ENCODE measurements at regions not wholly inside any gene's neighbourhood (a gene's known extent, or its start where the extent isn't known, plus 50 kb on each side); places are given as distances from the start of the nearest gene placed in this dataset.

DNA sequence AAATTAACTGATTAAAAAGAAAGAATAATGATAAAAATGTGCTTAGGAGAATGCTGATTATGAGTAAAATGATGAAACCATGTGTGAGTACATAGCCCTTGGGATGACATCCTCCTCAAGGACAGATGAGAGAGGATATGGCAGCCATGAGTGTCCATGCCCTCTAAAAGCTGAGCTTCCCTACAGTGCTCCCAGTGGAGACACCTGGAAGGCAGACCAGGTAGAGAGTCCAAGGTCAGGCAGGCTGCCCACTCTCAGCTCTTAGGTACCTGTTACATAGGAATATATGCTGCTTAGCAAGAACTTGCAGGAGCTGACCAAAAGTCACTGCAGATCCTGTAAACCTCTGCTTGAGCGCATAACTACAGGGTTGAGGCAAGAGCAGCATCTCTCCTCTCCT lies 169.7 kb upstream of the TMEM229A start:
- no peak overlapping the region for H3K9ac ChIP-seq (ENCODE audit: low read length)
- no peaks in the 10 kb centered on the region for H3K36me3 ChIP-seq (replicated peaks; ENCODE audit: insufficient read depth, low read length)
- H3K4me3 ChIP-seq (ENCODE audit: low read length): no peak overlapping the region
- TF ChIP-seq, protein P1, sequence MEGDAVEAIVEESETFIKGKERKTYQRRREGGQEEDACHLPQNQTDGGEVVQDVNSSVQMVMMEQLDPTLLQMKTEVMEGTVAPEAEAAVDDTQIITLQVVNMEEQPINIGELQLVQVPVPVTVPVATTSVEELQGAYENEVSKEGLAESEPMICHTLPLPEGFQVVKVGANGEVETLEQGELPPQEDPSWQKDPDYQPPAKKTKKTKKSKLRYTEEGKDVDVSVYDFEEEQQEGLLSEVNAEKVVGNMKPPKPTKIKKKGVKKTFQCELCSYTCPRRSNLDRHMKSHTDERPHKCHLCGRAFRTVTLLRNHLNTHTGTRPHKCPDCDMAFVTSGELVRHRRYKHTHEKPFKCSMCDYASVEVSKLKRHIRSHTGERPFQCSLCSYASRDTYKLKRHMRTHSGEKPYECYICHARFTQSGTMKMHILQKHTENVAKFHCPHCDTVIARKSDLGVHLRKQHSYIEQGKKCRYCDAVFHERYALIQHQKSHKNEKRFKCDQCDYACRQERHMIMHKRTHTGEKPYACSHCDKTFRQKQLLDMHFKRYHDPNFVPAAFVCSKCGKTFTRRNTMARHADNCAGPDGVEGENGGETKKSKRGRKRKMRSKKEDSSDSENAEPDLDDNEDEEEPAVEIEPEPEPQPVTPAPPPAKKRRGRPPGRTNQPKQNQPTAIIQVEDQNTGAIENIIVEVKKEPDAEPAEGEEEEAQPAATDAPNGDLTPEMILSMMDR (IDR thresholded peaks at IDR 0.05; ENCODE audit: low read length): no peak
- no peak for TF ChIP-seq EZH2 (optimal IDR thresholded peaks at IDR 0.05; ENCODE audit: low read depth, low read length)
- no peak for TF ChIP-seq EZH2phosphoT487 (IDR thresholded peaks at IDR 0.05; ENCODE audit: low read length)
- H3F3A ChIP-seq (ENCODE audit: insufficient read depth, low read length): no peaks in the 10 kb centered on the region; the same call in 1 of the 2 replicates
- no peak overlapping the region for H3K27ac ChIP-seq (ENCODE audit: low read length)
- no peaks in the 10 kb centered on the region for H3K27me3 ChIP-seq (replicated peaks; ENCODE audit: insufficient read depth, low read length)
- H3K9me2 ChIP-seq (replicated peaks; ENCODE audit: insufficient read depth, low read length): no peaks in the 10 kb centered on the region
- H3K4me1 ChIP-seq (ENCODE audit: low read length): peaks cover 2% of the 10 kb centered on the region; the same call in 1 of the 2 replicates
- no peak overlapping the region for H2AFZ ChIP-seq (ENCODE audit: low read length)
- H3K4me2 ChIP-seq (ENCODE audit: low read depth, low read length): no peak overlapping the region
- no peaks in the 10 kb centered on the region for H3K9me3 ChIP-seq (replicated peaks; ENCODE audit: insufficient read depth, low read length)
- H3K79me2 ChIP-seq (ENCODE audit: low read length): no peaks in the 10 kb centered on the region
- H4K20me1 ChIP-seq (ENCODE audit: insufficient read depth, low read length): no peaks in the 10 kb centered on the region
- DNase-seq: no peak

DNA sequence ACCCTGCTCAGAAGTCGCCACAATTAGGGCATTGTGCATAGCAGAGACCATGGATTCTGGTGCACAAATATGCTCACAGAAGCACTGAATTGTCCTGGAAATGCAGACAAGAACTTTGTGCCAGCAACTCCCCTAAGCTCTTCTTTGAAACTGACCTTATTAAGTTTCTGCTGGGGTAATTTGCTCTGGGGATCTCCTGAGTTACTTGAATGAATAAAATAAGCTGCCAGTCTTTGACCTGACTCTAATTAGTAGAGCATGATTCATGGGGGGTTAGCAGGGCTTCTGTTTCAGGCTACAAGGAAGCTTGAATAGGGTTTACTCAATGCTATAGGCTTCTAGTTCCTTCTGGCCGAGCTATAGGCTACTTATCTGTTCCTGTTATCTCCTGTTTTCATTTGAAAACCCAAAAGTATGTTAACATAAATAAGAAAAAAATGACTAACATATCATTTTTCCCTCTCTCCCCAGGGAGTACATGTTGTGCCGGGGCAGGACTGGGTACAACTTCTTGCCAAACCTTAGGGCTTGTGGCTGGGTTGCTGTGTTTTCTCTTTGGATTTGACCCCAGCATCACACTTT lies 169.0 kb upstream of the TMEM229A start:
- H2AFZ ChIP-seq (ENCODE audit: low read length): no peak overlapping the region
- no peak for TF ChIP-seq EZH2phosphoT487 (IDR thresholded peaks at IDR 0.05; ENCODE audit: low read length)
- TF ChIP-seq, protein P1 (IDR thresholded peaks at IDR 0.05; ENCODE audit: low read length): no peak
- TF ChIP-seq EZH2 (optimal IDR thresholded peaks at IDR 0.05; ENCODE audit: low read depth, low read length): no peak
- H3K9ac ChIP-seq (ENCODE audit: low read length): no peak overlapping the region

DNA sequence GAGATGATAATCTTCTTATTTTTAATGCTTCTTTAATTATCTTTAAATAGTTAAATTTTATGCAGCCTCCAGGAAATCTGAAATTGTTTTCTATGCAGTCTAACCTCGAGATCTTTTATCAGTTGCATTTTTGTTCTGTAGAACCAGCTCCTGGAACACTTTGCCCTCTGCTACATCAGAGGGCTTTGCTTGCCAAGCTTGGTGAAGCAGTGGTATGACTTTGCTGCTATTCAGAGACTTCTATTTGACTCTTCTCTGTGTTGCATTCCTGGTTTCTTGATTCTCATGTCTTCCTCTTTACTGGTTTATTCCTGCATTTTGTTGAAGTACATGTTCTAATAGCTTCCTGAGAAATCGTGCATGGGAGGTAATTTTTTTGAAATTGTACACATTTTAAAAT lies 163.7 kb upstream of the TMEM229A start:
- Histone ChIP-seq H2AFZ (ENCODE audit: low read length) (no peak overlapping the region), H3K4me1 (ENCODE audit: low read length) (no peaks in the 10 kb centered on the region), H3K27me3 (replicated peaks; ENCODE audit: insufficient read depth, low read length) (no peaks in the 10 kb centered on the region), H4K20me1 (ENCODE audit: insufficient read depth, low read length) (no peaks in the 10 kb centered on the region), H3K79me2 (ENCODE audit: low read length) (no peaks in the 10 kb centered on the region), H3K9me3 (replicated peaks; ENCODE audit: insufficient read depth, low read length) (no peaks in the 10 kb centered on the region), H3K9ac (ENCODE audit: low read length) (no peak overlapping the region), H3K36me3 (replicated peaks; ENCODE audit: insufficient read depth, low read length) (no peaks in the 10 kb centered on the region), H3K4me3 (ENCODE audit: low read length) (no peak overlapping the region), H3K9me2 (replicated peaks; ENCODE audit: insufficient read depth, low read length) (no peaks in the 10 kb centered on the region), H3F3A (ENCODE audit: insufficient read depth, low read length) (no peaks in the 10 kb centered on the region), H3K4me2 (ENCODE audit: low read depth, low read length) (no peak overlapping the region), H3K27ac (ENCODE audit: low read length) (no peak overlapping the region)
- TF ChIP-seq, protein P1 (IDR thresholded peaks at IDR 0.05; ENCODE audit: low read length): no peak
- TF ChIP-seq EZH2phosphoT487 (IDR thresholded peaks at IDR 0.05; ENCODE audit: low read length): no peak
- no peak for TF ChIP-seq EZH2 (optimal IDR thresholded peaks at IDR 0.05; ENCODE audit: low read depth, low read length)
- DNase-seq: no peak

More for the DNA sequence above, 169.0 kb upstream of the TMEM229A start:
- DNase-seq: no peak
- H3K36me3 ChIP-seq (replicated peaks; ENCODE audit: insufficient read depth, low read length): no peaks in the 10 kb centered on the region
- no peaks in the 10 kb centered on the region for H3K9me3 ChIP-seq (replicated peaks; ENCODE audit: insufficient read depth, low read length)
- no peak overlapping the region for H3K4me3 ChIP-seq (ENCODE audit: low read length)
- H3K27me3 ChIP-seq (replicated peaks; ENCODE audit: insufficient read depth, low read length): no peaks in the 10 kb centered on the region
- no peaks in the 10 kb centered on the region for H4K20me1 ChIP-seq (ENCODE audit: insufficient read depth, low read length)
- H3K4me1 ChIP-seq (ENCODE audit: low read length): no peaks in the 10 kb centered on the region
- H3K4me2 ChIP-seq (ENCODE audit: low read depth, low read length): no peak overlapping the region
- H3K79me2 ChIP-seq (ENCODE audit: low read length): no peaks in the 10 kb centered on the region
- H3K9me2 ChIP-seq (replicated peaks; ENCODE audit: insufficient read depth, low read length): no peaks in the 10 kb centered on the region
- no peak overlapping the region for H3K27ac ChIP-seq (ENCODE audit: low read length)
- no peaks in the 10 kb centered on the region for H3F3A ChIP-seq (ENCODE audit: insufficient read depth, low read length)

All from MM.1S (cell line).